ENCODE measurements at regions not wholly inside any gene's neighbourhood (a gene's known extent, or its start where the extent isn't known, plus 50 kb on each side); places are given as distances from the start of the nearest gene placed in this dataset.

DNA sequence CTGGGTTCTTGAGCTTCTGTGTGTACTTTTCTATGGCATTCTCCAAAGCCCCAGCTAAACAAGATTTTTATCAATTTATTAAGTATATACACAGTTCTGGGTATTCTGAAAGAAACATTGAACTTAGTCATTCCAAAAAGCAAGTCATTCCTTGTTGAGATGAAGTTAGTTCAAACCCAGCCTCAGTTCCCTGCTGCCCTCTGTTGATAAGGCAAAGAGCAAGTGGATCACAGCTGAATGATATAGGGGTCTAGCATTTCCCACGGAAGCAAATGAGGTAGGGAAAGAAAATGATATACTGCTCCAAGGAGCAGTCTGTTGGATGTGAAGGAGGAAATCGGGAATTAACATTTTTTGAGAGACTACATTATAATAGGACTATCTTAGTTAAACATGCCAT, 841.8 kb upstream of the TENM4 start (continued):
- peak; percentile 28 to 53; a peak in 3 of 4 replicates for TF ChIP-seq RAD21 (IDR thresholded peaks at IDR 0.05 in 1 of 2, conservative IDR thresholded peaks at IDR 0.05 in 1 of 2; ENCODE audit: low read depth in 2 of 2, low read length in 2 of 2)
- peak in 1 of 3 experiments; percentile 29; a peak in 1 of 4 replicates for TF ChIP-seq CTCF (IDR thresholded peaks at IDR 0.05; ENCODE audit: control extremely low read depth in 1 of 3, insufficient read depth in 1 of 3, low read depth in 1 of 3, low read length in 3 of 3)

Data from H1 (cell line).